OCI-LY7 (cell line): ENCODE measurements at regions not wholly inside any gene's neighbourhood (a gene's known extent, or its start where the extent isn't known, plus 50 kb on each side); places are given as distances from the start of the nearest gene placed in this dataset.

Experiments
- BruUV-seq: library from RNA; stranded (reverse); fragments of 400-500 nt; replicated peaks from 2 replicates; lab custom pipeline; 2021; lab: Mats Ljungman, UMichigan
- CTCF ChIA-PET: fragments of 300-600 bp; sonication (Branson Sonifier 250); formaldehyde crosslinking; loops from one replicate; lab custom pipeline; 2022; ENCODE audit warnings: antibody characterized with exemption; ENCODE audit not compliant: unreplicated experiment; lab: Charles Lee
- POLR2A ChIA-PET: fragments of 300-600 bp; sonication (Branson Sonifier 250); formaldehyde crosslinking; loops from one replicate; lab custom pipeline; 2022; ENCODE audit warnings: antibody characterized with exemption; lab: Charles Lee
- DNase-seq: peaks from one replicate; pipeline ENCODE4 v3.0.0-alpha.2; 2015; ENCODE audit warnings: low spot score
- H2AFZ ChIP-seq: fragments of 200-600 bp; sonication (generic), shearing (Covaris generic); 2 replicates; pipeline ENCODE4 v1.6.1; 2014; ENCODE audit warnings: mild to moderate bottlenecking, antibody characterized with exemption, low read length, moderate library complexity
- H3K27ac ChIP-seq: fragments of 200-600 bp; sonication (generic); 2 replicates; pipeline ENCODE4 v1.5.1; 2014; ENCODE audit warnings: mixed run types, low read depth, mild to moderate bottlenecking, moderate library complexity, low read length, inconsistent platforms; ENCODE audit not compliant: poor library complexity, severe bottlenecking
- H3K36me3 ChIP-seq: fragments of 200-600 bp; sonication (generic); 2 replicates; pipeline ENCODE4 v1.6.1; 2014; ENCODE audit warnings: mild to moderate bottlenecking, antibody characterized with exemption, low read length, moderate library complexity, mixed read lengths; ENCODE audit not compliant: insufficient read depth
- H3K4me1 ChIP-seq: fragments of 200-600 bp; sonication (generic); 2 replicates; pipeline ENCODE4 v1.5.1; 2014; ENCODE audit warnings: mild to moderate bottlenecking, low read length; ENCODE audit not compliant: insufficient read depth, poor library complexity, severe bottlenecking
- H3K4me2 ChIP-seq: fragments of 200-600 bp; sonication (generic); 2 replicates; pipeline ENCODE4 v1.6.1; 2014; ENCODE audit warnings: mild to moderate bottlenecking, low read length
- H3K4me3 ChIP-seq: fragments of 200-600 bp; sonication (generic); 2 replicates; pipeline ENCODE4 v1.5.1; 2014; ENCODE audit warnings: mild to moderate bottlenecking, low read depth, low read length; ENCODE audit not compliant: poor library complexity, severe bottlenecking
- H3K79me2 ChIP-seq: fragments of 200-600 bp; sonication (generic); 2 replicates; pipeline ENCODE4 v1.6.1; 2016; ENCODE audit warnings: low read depth, mild to moderate bottlenecking, low read length, moderate library complexity, mixed read lengths; ENCODE audit not compliant: insufficient read depth
- H3K9me2 ChIP-seq: fragments of 200-600 bp; sonication (generic); 2 replicates; pipeline ENCODE4 v1.6.1; 2016; ENCODE audit warnings: mild to moderate bottlenecking, low read length, mixed read lengths; ENCODE audit not compliant: insufficient read depth
- H3K9me3 ChIP-seq: fragments of 200-600 bp; sonication (generic); 2 replicates; pipeline ENCODE4 v1.6.1; 2014; ENCODE audit warnings: mild to moderate bottlenecking, mixed run types, low read length, mixed read lengths
- H4K20me1 ChIP-seq: fragments of 200-600 bp; sonication (generic); 2 replicates; pipeline ENCODE4 v1.6.1; 2014; ENCODE audit warnings: mild to moderate bottlenecking, antibody characterized with exemption, low read length, moderate library complexity, mixed read lengths; ENCODE audit not compliant: insufficient read depth
- EZH2phosphoT487 ChIP-seq: fragments of 200-600 bp; sonication (generic); IDR thresholded peaks from 2 replicates; pipeline ENCODE4 v1.6.1; 2018; ENCODE audit warnings: low read depth, borderline replicate concordance, mild to moderate bottlenecking, mixed run types, antibody characterized with exemption, low read length, moderate library complexity, mixed read lengths
- intact Hi-C: fragments of 100-400 bp; cut with micrococcal nuclease; formaldehyde crosslinking; loops from one replicate; pipeline ENCODE4 v1.10.0; 2022; ENCODE audit not compliant: unreplicated experiment
- TF ChIP-seq, protein P1 (sequence below): fragments of 200-600 bp; sonication (generic); conservative IDR thresholded peaks from 2 replicates; pipeline ENCODE4 v1.5.1; 2014; ENCODE audit warnings: mild to moderate bottlenecking, antibody characterized with exemption, low read length, moderate library complexity, mixed read lengths

DNA sequence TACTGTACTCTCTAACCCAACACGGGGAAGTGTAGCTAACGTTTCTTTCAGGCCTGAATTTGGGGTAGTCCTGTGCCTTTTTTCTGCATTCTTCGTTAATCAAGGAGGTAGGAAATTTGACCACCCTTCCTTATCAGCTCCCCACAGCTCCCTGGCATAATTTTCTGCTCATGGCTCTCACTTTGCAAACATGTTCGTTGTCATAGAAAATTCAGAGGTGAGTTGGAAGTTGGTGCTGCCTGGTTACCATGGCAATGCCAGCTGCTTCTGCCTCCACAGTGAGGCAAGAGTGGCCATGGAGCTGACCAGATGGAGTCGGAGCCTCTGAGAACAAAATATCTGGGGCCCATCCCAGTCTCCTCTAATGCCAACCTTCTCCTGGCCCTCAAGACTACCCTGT is 116.6 kb upstream of the BOD1 start:
- intact Hi-C loops = loop anchor here (5.0 kb wide), 1 partner anchor 106 kb away; no protein-coding TSS in a partner anchor
- TF ChIP-seq EZH2phosphoT487 = no peak
- TF ChIP-seq, protein P1, sequence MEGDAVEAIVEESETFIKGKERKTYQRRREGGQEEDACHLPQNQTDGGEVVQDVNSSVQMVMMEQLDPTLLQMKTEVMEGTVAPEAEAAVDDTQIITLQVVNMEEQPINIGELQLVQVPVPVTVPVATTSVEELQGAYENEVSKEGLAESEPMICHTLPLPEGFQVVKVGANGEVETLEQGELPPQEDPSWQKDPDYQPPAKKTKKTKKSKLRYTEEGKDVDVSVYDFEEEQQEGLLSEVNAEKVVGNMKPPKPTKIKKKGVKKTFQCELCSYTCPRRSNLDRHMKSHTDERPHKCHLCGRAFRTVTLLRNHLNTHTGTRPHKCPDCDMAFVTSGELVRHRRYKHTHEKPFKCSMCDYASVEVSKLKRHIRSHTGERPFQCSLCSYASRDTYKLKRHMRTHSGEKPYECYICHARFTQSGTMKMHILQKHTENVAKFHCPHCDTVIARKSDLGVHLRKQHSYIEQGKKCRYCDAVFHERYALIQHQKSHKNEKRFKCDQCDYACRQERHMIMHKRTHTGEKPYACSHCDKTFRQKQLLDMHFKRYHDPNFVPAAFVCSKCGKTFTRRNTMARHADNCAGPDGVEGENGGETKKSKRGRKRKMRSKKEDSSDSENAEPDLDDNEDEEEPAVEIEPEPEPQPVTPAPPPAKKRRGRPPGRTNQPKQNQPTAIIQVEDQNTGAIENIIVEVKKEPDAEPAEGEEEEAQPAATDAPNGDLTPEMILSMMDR = no peak

DNA sequence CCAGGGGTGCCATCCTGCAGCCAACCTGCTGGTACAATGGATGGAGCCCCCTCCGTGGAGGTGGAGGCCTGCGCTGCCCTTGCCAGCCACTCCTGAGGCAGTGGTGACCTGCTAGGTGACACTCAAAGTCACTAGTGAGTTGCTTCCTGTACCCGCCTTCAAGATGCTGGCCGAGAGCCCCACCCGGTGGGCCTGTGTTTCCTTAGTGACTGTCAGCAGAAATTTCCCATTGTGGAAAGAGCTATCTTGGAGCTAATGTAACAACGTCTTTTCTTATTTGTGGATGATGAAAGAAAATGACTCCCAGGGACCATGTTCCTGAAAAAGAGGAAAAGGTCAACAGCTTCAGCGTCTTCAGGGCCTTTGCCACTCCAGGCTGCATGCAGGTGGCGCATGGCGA is 117.0 kb upstream of the BOD1 start:
- H3K9me2 ChIP-seq = no peaks in the 10 kb centered on the region
- intact Hi-C loops = loop anchor here (5.0 kb wide), 1 partner anchor 106 kb away; no protein-coding TSS in a partner anchor
- peak; percentile 67 for DNase-seq
- peak overlapping the region; percentile 42; the same call in 1 of the 2 replicates for H2AFZ ChIP-seq
- peak overlapping the region; percentile 98 for H3K27ac ChIP-seq
- BruUV-seq = no TSS peak
- peak overlapping the region; percentile 39 for H3K4me3 ChIP-seq
- no peak for TF ChIP-seq EZH2phosphoT487
- TF ChIP-seq, protein P1 = peak; percentile 62
- H3K36me3 ChIP-seq = no peaks in the 10 kb centered on the region; the same call in 1 of the 2 replicates
- no peaks in the 10 kb centered on the region for H3K9me3 ChIP-seq
- peak overlapping the region; percentile 77 for H3K4me2 ChIP-seq
- no peaks in the 10 kb centered on the region for H3K79me2 ChIP-seq
- POLR2A ChIA-PET = interaction anchor here (0.6 to 6.7 kb wide), 25 partner anchors 8 to 1115 kb away, joined by 3 to 107 read pairs (median 6); partner anchors contain the start of genes BOD1 and CPEB4
- H4K20me1 ChIP-seq = no peaks in the 10 kb centered on the region
- H3K4me1 ChIP-seq = peaks cover 78% of the 10 kb centered on the region
- CTCF ChIA-PET = interaction anchor here (0.5 to 2.2 kb wide), 15 partner anchors 9 to 240 kb away, joined by 3 to 8 read pairs (median 4); no protein-coding TSS in a partner anchor

More for the DNA sequence above, 116.6 kb upstream of the BOD1 start:
- H3K9me3 ChIP-seq = no peaks in the 10 kb centered on the region
- no peaks in the 10 kb centered on the region for H3K79me2 ChIP-seq
- ChIA-PET POLR2A (interaction anchor here (0.8 to 6.7 kb wide), 19 partner anchors 8 to 199 kb away, joined by 3 to 107 read pairs (median 7); partner anchors contain the start of gene BOD1), CTCF (interaction anchor here (0.8 to 1.9 kb wide), 9 partner anchors 8 to 241 kb away, joined by 3 to 8 read pairs (median 4); no protein-coding TSS in a partner anchor)
- peak overlapping the region; percentile 77 for H3K4me2 ChIP-seq
- no TSS peak for BruUV-seq
- peak overlapping the region; percentile 42; the same call in 1 of the 2 replicates for H2AFZ ChIP-seq
- peaks cover 74% of the 10 kb centered on the region for H3K4me1 ChIP-seq
- no peaks in the 10 kb centered on the region for H3K9me2 ChIP-seq
- no peaks in the 10 kb centered on the region for H4K20me1 ChIP-seq
- peak overlapping the region; percentile 98 for H3K27ac ChIP-seq
- no peak for DNase-seq
- peak overlapping the region; percentile 39 for H3K4me3 ChIP-seq
- no peaks in the 10 kb centered on the region; the same call in 1 of the 2 replicates for H3K36me3 ChIP-seq
